Stimulated activated CD8-positive, alpha-beta memory T cell treated with anti-CD3 and anti-CD28 coated beads, Interleukin-7, amount 100 ng/mL, for 1 hour (primary cell): ENCODE measurements at regions not wholly inside any gene's neighbourhood (a gene's known extent, or its start where the extent isn't known, plus 50 kb on each side); places are given as distances from the start of the nearest gene placed in this dataset.
"Not testable (repeated sequence)": the region's sequence is repeated elsewhere in the genome, so short reads cannot be mapped to it uniquely, and the experiment has no call there.

Experiments
- DNase-seq, 2 donors: peaks; one replicate each; pipeline ENCODE4 v3.0.0-alpha.2; 2020; ENCODE audit warnings: low read depth in 2 of 2

DNA sequence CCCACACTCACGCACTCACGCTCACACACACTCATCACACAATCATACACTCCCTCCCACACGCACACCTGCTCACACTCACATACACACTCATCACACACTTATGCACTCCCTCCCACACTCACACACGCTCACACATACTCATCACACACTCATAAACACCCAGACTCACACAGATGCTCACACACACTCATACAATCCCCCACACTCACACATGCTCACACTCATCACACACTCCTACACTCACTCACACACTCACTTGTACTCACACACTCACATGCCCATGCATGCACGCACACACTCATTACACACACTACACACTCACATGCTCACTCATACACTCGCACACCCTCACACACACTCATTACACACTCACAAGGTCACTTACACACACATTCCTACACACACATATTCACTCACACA lies 131.1 kb upstream of the PDE10A start:
- DNase-seq = no peak

GRCh38 chr6:165793287-165793825 lies 130.3 kb upstream of the PDE10A start:
- DNase-seq = no peak

DNA sequence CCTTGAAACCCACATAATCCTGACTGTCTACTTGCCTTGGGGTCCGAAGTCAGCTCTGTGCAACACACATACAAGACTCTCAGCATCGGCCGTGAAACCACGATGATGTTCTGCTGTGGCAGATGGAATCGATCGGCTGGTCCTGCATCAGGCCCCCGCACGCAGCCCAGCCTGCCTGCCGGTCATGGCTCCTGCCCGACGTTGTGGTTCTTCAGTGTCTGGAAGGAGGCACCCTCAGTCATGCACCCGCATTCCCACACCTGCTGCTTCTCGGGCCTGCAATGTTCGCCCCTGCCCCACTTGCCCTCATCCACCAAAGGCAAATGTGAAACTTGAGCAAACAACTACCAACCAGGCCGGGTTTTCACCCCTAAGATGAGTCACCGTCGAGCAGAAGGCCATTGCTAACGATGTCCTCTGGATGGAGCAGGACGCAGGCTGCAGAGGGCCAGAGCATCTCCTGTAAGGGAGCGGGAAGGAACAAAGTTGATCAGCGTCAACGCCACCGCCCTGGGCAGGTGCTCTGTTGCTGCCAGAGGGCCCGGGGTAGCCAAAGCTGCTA lies 128.9 kb upstream of the PDE10A start:
- no peak for DNase-seq

DNA sequence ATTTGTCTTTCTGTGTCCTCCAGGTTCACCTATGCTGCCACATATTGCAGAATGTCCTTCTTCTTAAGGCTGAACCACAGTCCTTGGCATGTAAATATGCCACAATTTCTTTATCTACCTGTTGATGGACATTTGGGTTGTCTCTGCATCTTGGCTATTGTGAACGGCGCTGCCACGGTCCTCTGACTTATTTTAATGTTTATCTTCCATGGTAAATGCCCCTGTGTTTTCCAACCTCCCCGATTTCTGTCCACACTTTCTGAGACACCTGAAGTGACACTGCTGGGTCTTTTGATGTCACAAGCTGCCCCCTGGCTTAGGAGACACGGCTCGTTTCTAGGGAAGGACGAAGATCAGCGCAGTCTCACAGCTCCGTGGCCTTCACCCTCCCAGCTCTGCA lies 128.3 kb upstream of the PDE10A start:
- no peak for DNase-seq

- DNase-seq = no peak
Measured at GRCh38 chr6:165782812-165783211, 119.8 kb upstream of the PDE10A start.

GRCh38 chr6:165782134-165782533 lies 119.1 kb upstream of the PDE10A start:
- no peak for DNase-seq

GRCh38 chr6:165777680-165778079 lies 114.6 kb upstream of the PDE10A start:
- no peak for DNase-seq

GRCh38 chr6:165776691-165777090 lies 113.7 kb upstream of the PDE10A start:
- DNase-seq = no peak

DNA sequence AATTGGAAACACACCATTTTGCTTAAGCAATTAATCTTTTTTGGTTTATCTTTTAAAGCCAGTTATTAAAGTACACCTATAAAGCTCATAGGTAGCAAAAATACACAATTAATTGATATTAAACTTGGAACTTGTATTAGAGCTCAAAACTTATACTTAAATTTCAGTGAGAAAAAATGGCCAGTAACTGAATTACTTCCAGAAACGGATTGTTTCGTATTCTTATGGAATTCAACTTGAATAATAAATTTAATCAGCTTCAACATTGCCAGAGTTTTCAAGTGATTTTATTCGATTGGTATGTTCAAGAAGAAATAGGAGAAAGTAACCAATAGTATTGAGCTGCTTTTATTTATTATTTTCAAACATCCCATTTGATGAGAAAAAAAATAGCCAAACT lies 112.7 kb upstream of the PDE10A start:
- DNase-seq = no peak

DNA sequence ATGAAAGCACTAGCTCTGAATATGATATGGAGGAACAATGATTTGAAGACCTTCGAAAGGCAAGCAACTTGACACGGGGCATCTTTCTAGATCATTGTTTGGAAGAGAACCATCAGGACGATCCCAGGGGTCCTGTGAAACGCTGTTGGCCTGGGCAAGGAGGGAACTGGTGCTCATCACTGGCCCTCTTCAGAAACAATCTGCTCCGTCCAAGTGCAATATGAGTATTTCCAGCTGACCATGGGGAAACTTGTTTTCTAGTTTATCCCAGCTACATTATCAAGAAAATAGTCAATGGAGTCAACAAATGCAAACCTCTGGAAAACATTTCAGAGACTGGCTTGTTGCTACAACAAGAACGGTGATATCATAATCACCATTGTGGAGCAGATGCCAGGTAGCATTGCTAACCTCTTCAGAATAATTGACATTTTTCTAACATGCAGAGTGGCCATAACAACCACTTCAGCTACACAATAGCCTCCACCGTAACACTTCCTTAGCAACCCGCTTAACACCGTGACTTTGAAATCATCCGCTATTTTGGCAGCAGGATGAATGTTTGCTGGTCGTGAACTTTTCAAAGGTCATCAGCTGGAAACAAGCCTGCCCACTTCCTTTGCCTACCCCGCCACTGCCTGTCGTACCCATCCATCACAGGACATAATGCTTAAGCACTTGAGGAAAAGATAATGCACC lies 112.0 kb upstream of the PDE10A start:
- no peak for DNase-seq

- DNase-seq = no peak
Measured at GRCh38 chr6:165770397-165771082, 107.5 kb upstream of the PDE10A start.

- no peak for DNase-seq
Measured at GRCh38 chr6:165769884-165770283, 106.8 kb upstream of the PDE10A start.

DNA sequence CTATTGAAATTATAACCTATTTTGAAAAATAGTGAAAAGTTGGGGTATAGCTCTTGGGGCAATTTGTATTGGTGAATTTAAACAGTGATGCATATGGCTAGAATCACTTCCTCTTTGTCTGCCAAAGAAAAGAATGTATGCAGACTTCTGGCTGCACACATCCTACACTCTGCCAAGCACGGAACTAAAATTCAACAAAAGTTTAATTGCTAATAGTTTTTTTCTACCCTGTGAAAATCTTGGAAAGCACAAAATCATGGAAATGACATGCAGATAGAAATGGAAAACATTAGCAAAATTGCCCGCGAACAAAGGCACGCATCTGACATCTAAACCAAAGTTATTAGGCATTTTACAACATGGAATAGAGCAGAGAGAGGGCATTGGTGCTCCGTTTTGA lies 106.4 kb upstream of the PDE10A start:
- DNase-seq = no peak

- no peak for DNase-seq
Measured at GRCh38 chr6:165768961-165769360, 105.9 kb upstream of the PDE10A start.

DNA sequence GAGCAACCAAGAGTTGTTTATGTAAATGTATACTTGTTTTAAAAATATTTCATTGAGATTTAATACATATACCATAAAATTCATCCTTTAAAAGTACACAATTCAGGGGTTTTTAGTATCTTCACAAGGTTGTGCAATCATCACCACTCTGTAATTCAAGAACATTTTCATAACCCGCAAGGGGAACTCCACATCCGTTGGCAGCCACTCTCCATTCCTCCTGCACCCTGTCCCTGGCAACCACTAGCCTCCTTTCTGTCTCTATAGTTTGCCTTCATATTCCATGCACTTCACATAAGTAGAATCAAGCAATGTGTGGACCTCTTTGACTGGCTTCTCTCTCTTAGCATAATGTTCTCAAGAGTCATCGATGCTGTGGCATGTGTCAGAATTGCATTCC lies 104.2 kb upstream of the PDE10A start:
- no peak for DNase-seq

DNA sequence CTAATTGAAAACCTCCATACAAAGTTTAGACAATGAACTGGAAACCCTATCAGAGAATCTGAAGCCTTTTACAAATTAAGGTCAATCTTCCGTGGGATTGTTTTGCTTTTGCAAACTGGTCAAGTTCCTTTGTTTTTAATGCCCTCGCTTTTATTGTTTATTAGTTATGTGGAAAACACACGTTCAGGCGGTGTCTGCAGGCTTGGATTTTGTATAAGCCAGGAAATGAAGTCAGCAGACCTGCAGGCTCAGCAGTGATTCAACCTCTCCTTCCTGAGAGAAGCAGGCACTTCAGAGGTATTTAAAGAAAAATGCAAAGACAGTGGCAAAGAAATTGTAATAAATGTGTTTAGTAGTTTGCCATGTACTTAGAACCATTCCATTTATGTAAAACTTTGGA lies 103.4 kb upstream of the PDE10A start:
- no peak for DNase-seq

- DNase-seq = no peak
Measured at GRCh38 chr6:165766026-165766425, 103.0 kb upstream of the PDE10A start.

- not testable (repeated sequence) for DNase-seq
Measured at GRCh38 chr6:165765256-165765655, 102.2 kb upstream of the PDE10A start.

- no peak for DNase-seq
Measured at GRCh38 chr6:165762876-165763275, 99.8 kb upstream of the PDE10A start.

GRCh38 chr6:165762125-165762524 lies 99.1 kb upstream of the PDE10A start:
- DNase-seq = no peak

GRCh38 chr6:165760803-165761185 lies 97.8 kb upstream of the PDE10A start:
- no peak for DNase-seq

- DNase-seq = no peak
Measured at GRCh38 chr6:165760126-165760802, 97.2 kb upstream of the PDE10A start.
